Activated CD4-positive, CD25-positive, alpha-beta regulatory T cell treated with anti-CD3 and anti-CD28 coated beads, Interleukin-2, amount 50 U/mL, for 16 hours (primary cell): ENCODE measurements at regions not wholly inside any gene's neighbourhood (a gene's known extent, or its start where the extent isn't known, plus 50 kb on each side); places are given as distances from the start of the nearest gene placed in this dataset.

Experiments used
- DNase-seq: peaks from one replicate; pipeline ENCODE4 v3.0.0-alpha.2; 2020; ENCODE audit warnings: low read depth, low spot score

DNA sequence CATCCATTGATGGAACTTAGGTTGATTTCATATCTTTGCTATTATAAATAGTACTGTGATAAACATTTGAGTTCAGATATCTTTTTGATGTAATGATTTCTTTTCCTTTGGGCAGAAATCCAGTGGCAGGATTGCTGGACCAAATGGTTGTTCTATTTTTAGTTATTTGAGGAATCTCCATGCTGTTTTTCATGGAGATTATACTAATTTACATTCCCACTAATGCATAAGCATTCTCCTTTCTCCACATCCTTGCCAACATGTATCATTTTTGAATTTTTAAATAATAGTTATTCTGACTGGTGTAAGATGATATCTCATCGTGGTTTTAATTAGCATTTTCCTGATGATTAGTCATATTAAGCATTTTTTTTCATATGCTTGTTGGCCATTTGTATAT is 144.0 kb upstream of the SUCLG2 start:
- no peak for DNase-seq

DNA sequence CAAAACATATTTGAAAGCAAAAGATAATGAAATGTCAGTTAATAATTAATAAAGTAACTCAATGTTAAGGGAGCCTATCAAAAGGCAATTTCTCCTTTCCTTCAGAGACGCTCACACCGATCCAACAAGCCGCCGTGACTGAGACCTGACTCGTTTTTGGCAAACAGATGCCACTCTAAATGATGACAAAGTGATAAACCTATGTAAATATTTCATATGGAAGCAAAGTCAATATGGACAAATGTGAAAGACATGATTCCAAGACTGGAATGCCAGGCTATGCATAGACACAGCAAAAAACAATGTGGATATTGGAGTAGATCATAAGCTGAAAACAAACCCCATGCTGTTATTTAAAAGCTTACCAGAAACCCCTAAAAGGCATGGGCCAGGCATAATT is 137.2 kb upstream of the SUCLG2 start:
- no peak for DNase-seq

DNA sequence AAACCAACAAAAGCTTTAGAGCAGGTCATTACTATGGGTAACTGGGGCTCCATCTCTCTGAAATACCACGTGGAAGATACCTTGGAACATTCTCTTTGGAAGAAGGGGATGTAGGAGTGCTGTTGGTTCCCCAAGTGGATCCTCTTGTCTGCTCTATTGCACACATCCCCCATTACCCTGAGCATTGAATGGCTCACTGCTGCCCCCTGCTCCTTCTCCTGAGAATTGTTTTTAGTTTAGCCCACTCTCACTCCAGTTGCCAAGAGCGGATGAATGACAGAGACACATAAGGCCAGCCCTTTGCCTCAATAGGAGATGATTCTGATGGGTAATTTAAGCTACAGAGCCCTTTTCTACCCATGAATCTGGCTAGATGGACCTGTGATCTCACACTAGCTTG is 135.6 kb upstream of the SUCLG2 start:
- peak; percentile 16 for DNase-seq

DNA sequence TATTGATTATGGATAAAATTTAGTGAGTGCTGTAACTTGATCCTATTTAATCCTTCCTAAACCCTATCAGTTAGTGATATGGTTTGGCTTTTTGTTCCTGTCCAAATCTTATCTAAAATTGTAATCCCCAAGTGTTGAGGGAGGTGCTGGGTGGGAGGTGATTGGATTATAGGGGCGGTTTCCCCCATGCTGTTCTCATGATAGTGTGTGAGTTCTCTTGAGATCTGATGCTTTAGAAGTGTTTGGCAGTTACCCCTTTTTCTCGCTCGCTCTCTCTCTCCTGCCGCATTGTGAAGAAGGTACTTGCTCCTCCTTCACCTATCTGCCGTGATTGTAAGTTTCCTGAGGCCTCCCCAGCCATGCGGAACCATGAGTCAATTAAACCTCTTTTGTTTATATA is 134.0 kb upstream of the SUCLG2 start:
- no peak for DNase-seq

DNA sequence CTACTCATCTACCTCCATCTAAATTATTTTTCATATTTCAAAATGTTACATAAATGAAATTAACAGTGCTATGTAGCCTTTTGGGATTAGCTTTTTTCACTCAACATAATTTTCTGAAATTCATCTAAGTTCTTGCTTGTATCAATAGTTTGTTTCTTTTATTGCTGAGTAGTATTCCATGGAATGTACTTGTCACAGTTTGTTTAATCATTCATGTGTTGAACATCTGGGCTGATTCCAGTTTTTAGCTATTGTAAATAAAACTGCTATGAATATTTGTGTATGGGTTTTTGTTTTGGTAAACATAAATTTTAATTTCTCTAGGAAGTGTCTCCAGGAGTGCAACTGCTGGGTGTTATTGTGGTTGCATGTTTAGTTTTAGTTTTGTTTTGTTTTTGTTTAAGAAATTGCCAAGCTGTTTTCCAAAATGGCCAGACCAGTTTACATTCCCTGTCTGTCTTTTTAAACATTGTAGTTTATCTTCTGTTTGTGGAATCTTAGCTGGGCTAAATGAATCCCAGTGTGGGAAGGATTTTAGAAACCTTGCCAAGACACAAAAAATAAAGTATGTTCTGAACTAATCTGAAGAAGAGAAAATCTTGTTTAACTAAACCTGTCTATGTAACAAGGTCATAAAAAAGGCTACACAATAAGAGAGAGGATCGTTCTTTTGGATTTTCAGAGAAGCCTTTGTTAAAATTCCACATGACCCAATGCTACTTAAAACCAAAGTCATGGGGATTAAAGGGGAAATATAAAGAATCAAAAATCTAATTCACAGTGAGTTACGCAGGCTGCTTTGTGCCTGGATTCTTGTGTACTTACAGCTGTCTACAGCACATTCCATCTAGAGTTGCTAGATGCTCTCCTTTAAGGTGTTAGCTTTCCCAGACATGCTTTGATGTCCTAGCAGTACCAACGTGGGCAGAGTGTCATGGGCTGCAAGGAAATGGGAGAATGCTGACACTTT is 129.2 kb upstream of the SUCLG2 start:
- DNase-seq, result no peak

DNA sequence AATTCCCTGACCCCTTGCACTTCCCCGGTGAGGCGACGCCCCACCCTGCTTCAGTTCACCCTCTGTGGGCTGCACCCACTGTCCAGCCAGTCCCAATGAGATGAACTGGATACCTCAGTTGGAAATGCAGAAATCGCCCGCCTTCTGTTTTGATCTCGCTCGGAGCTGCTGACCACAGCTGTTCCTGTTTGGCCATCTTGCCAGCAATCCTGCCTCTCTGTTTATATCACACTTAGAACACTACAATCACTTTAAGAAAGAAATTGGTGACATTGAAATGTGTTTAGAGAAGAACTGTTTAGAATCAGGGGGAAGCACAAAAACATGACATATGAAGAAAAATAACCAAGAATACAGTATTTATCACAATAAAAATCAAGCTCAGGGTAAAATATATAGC is 127.5 kb upstream of the SUCLG2 start:
- DNase-seq, result no peak

DNA sequence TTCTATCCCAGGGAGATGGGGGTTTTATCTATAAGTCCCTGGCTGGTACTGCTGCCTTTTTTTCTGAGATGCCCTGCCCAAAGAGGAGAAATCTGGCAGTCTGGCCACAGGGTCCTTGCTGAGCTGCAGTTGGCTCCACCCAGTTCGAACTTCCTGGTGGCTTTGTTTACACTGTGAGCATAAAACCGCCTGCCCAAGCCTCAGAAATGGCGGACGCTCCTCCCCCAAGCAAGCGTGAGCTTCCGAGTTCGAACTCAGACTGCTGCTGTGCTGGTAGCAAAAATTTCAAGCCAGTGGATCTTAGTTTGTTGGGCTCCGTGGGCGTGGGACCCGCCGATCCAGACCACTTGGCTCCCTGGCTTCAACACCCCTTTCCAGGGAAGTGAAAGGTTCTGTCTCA is 126.8 kb upstream of the SUCLG2 start:
- DNase-seq, result no peak

DNA sequence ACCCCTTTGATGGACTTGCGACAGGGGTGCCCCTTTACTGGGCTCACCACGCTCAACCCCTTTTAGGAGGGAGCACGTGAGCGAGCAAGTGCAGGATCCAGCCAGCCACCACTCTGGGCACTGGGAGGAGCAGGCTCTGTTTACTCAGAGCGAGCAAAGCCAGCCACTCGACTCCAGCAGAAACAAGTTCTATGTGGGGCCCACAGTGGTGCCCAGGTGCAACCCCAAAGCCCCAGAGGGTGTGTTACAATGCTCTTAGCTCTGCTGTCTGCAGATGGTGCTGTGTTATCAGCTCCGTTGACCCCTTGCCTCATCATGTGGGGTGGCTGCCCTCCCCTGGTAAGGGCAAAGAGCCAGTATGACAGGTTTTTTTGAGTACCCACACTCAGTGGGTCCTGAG is 120.3 kb upstream of the SUCLG2 start:
- no peak for DNase-seq

DNA sequence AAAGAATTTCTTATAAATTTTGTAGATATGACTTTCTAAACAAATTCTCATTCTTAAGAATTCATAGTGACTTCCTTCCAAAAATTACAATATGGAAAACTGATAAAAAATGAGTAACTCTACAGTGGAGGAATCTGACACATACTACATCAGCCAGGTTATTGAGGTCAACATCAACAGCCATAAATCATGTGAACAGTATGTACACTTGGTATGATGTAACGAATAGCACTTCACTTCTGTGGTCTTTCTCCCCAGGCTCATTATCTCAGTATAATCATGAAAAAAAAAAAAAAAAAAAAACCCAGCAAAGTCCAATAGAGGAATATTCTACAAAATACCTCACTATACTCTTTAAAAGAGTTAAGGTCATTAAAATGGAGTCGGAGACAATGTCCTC is 111.2 kb upstream of the SUCLG2 start:
- no peak for DNase-seq

DNA sequence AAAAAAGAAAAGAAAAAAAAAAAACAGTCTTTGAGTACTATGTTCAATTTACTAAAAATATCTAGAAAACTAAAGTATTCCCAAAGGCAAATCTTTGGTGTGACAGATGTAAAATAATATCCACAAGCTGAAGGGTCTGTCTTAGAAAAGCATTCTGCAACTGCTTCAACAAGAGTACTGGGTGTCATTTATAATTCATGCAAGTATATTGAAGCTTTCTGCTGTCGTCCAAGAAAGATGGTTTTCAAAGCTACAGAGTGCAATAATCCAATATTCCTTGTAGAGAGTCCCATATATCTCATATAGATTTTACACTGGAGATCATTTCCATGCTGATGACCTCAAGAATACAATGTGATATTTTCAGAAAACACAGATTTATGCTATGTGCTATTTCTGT is 90.9 kb upstream of the SUCLG2 start:
- no peak for DNase-seq

DNA sequence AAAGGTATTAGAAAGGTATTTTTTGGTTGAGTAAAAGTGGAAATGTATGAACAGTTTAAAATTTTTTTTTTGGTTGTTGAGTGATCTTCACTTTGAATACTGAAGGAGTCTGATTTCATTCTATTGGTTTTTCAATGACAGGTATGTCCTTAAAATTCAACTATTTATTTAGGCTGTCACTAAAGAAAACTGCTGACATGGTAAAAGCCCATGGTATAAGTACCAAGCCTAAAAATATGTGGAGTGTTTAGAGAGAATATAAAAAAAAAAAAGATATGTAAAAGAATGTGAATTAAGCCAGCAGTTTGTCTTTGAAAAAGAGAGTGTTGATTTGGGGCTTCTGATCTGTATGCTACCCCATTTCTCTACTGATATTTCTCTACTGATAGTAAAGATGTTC is 90.3 kb upstream of the SUCLG2 start:
- no peak for DNase-seq

DNA sequence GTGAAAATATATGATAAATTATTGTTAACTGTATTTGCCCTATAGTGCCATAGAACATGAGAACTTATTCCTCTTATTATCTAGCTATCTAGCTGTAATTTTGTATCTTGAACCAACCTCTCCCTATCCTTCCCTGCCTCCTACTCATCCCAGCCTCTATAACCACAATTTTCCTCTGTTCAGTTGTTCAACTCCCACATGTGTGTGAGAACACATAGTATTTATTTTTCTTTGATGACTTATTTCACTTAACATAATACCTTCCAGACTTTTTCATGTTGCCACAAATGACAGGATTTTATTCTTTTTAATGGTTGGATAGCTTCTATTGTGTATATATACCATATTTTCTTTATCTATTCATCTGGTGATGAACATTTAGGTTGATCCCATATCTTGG is 85.4 kb upstream of the SUCLG2 start:
- no peak for DNase-seq

DNA sequence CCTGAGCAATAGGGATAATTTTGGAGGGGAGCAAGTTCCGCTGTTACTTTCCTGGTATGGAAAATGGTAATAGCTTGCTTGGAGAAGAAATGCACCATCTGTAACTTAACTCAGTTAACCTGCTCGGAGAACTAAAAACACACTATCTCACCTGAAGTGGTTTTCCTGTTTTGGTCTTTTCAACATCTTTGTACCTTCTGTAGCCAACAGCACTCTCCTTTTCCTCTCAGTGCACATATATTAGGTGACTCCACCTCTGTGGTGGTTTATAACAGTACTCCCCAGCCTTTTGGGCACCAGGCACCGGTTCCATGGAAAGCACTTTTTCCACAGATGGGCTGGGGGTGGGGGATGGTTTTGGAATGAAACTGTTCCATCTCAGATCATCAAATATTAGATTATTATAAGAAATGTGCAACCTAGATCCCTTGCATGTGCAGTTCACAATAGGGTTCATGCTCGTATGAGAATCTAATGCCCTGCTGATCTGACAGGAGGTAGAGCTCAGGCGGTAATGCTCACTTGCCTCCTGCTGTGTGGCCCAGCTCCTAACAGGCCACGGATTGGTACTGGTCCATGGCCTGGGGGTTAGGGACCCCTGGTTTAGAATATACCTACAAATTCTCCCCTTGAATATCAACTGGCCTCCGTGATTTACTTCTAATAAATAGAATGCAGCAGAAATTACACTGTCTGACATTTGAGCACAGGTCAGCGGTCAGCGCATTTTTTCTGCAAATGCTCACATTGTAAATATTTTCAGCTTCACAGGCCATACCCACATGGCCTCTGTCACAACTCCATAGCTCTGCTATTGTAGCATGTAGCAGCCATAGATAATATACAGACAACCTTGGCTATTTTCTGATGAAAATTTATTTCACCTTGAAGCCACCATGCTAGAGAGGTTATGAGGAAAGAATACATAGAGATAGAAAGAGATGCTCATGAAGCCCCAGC is 83.8 kb upstream of the SUCLG2 start:
- DNase-seq, result no peak

DNA sequence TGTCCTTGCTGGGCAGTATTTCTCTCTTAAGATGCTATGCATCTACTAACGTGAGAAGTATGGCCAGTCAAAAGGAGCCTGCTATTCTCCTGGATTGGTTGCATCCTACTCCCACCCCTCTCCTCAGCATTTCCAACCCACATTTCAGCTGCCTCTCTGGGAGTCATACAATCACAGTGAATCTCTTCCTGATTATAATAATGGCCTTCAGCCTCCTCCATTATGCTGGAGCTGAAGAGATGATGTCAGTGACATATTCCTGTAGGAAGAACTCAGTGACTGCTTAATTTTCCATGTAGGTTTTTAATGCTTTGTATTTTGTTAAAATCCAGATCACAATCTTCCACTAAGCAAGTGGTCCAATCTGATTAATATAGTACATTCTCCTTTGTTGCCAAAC is 82.7 kb upstream of the SUCLG2 start:
- no peak for DNase-seq

DNA sequence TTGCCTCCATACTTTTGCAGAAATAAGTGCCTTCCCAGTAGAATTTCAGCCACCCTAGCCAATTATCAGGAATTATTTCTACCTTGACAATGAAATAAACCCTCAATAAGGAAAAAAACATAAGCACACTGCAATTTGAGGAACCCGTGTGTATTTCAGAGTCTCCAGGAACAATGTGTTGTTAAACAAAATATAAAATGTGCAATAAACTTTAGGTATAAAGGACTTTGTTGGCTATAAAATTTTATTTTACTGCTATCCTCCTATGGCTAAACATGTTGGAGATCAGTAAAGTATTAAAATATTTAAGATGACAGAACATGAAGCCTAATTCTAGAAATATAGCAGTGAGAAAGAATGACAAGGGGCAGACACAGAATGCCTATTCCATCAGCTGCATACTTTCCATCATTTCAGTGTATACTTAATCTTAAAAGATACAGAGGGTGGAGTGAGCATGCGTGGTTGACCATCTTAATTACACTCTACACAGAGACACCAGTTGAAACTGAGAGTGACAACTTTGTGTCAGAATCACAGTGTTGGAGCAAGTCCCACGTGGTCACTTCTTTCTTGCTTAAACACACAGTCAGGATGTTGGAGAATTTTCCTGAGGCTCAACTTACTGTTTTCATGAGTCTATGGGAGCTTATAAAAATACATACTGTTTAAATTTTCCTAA is 79.0 kb upstream of the SUCLG2 start:
- no peak for DNase-seq

DNA sequence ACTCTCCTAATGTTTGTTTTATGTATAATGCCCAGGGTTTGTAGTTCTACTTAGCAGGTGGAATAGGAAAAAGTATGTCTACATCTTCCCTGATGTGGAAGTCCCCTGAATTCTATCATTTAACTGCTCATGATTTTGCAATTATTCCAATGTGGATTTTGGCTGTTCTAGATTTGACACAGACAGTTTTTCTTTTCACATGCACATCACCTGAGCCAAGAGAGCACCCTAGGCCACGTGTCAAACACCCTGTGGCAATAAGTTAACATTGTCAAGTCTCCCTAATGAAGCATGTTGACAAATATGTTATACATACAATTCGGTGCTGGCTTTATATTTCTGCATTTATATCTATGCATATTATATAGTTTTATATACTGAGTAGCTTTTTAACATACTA is 70.0 kb upstream of the SUCLG2 start:
- no peak for DNase-seq

DNA sequence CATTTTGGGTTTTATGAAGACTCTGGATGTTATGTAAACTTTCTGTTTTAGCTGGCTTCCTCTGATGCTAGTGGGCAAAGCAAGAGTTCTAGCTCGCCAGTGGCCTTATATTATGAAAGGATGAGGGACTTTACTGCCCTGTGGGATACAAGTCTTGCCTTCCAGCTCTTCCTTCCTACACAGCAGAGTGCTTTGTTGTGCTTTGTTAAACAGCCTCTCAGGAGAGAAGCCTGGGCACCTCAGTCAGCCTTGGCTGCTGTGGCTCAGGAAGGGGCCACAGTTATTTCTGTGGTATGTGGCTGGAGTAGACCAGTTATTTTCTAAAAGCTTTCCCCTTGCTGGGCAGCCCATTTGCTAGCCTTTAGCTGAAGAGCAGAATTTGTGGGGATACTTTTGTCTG is 69.5 kb upstream of the SUCLG2 start:
- DNase-seq, result no peak

DNA sequence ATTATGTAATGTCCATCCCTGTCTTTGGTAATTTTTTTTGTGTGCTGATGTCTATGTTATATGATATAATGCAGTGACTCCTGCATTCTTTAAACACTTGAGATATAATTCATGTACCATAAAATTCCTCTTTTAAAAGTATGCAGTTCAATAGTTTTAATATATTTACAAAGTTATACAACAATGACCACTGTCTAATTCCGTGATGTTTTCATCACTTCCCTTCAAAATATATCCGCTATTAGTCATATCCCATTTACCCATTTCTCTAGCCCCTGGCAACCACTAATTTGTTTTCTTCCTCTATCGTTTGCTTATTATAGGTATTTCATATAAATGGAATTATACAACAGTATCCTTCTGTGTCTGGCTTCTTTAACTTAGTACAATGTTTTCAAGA is 64.9 kb upstream of the SUCLG2 start:
- DNase-seq, result no peak

DNA sequence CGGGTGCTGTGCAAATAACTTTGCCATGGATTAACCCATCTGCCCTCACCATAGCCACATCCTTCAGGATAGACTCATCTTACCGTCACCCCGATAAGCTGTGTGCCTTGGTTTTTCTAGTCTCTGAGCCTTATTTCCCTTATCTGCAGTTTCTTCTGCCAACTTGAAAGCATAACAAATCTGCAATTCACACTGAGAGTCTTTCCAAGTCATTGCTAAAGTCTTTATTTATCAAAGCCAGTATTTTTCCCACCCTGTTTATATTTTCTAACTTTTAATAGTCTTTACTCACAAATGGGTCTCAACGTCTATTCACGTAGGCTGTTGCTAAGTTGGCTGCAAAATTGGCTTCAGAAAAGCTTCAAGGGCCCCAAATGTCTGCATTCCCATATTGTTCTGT is 61.6 kb upstream of the SUCLG2 start:
- DNase-seq, result no peak

DNA sequence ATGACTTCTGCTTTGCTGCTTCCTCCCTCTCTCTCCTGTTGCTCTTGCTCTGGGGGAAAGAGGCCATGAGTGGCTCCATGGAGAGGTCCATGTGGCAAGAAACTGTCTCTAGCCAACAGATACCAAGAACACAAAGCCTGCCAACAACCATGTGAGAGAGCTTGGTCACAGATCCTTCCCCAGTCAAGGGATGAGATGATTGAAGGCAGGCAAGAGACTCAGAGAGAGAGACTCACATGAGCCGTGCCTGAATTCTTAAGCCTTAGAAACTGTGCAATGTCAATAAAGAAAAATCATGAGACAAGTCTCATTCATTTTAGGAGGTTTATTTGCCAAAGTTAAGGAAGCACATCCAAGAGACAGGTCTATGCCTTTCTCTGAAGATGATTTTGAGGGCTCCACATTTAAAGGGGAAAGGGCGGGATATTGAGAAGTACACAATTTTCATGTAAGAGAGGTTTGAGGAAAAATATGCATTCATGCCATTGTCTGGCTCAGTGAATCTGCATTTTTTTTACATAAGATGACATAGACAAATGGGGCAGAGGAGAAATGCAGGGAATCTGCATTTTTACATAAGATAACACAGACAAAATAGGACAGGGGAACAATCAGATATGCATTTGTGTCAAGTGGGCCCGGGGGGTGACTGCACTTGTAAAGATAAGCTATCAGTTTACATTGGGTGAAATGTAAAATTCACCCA is 59.5 kb upstream of the SUCLG2 start:
- no peak for DNase-seq

DNA sequence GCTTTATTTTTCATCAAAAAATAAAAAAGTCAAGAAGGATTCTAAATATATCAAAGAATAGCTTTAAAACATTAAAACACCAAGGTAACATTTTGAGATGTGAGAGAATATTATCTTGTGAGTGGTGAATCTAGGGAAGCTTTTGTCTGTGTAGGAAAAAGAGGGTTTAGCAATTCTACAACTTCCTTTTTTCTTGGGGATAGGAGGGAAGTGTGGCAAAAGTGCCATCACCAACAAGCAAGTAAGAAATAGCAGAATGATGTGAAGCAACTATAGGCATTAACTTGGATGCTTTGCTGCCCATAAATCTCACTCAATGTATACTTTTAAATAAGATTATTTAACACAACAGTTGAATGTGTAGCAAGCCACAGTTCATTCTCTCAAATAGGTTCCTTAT is 57.8 kb upstream of the SUCLG2 start:
- no peak for DNase-seq
